ENCODE measurements at regions not wholly inside any gene's neighbourhood (a gene's known extent, or its start where the extent isn't known, plus 50 kb on each side); places are given as distances from the start of the nearest gene placed in this dataset.

DNA sequence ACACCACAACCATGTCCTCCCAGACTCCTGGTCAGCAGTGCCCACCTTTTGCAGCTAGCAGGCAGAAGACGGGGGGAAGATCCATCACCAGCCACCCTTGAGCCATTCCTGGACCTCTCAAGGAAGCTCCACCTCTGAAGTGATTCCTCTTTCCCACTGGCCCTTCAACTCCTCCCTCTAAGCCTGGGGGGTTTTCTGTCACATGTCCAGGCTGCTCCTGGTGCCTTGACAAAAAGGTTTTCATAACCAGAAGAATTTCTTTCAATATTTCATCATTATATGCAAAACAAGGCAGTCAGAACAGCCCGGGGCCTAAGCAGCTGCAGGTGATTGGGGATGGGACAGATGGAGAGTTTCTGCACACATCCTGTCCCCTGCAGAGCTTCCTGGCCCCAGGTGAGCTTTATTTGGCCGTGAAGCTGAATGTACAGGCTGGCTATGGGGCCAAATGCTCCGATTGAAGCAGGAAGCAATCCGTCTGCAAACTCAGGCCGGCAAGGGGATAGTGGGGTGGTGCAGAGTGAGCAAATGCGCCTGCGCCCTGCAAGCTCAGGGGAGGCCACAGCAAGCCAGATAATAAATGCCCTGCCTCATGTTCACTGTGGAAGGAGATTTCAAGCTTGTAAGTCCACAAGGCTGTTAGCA lies 173.5 kb downstream of the C5orf15 start:
- DNase-seq = no peak

DNA sequence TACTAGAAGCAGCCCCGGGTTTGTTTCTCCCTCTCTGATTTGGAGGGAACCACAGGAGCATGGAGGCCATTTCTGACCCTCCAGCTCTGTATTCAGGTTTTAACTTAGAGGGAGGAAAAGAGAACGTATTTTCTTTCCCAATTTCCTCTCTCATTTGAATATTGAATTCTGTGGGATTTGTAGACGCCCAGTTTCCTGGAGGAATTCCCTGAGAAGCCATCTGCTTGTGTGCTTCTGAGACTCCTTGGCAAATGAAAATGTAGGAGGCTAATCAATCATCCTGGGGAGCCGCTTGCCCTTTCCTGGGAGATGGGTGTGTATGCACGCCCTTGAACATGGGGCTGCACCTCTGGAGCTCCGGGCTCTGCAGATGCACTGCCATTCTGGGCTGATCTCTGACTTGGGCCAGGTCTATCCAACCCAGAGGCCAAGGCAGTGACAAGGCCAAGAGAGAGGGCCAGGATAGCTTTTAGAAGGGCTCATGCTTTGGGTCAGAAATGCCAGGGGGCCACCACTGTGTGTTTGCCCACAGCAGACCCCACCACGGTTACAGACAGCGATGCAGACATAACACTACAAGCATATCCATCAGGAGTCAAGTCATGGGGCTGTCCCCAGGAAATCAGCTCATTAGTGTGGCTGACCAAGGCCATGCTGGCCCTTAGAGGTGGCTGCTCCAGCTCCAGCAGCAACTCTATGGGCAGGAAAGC lies 174.5 kb downstream of the C5orf15 start:
- no peak for DNase-seq

DNA sequence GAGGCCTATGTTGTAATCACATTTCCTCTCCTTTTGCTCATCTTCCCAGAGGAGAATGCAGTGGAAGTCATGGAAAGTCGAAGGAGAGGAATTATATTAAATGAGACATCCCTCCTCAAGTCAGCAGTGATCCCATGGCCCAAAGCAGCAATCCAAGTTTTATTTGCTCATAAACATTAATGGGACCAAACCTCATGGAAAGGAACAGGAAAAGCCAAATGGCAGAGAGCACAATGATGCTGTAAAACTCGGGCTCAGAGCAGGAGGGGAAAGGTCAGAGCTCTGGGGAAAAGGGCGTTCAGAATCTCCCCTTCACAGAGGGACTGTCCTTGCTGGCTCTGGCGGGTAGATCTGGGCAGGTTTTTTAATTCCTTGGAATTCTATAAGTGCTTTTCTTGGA lies 175.8 kb downstream of the C5orf15 start:
- no peak for DNase-seq

DNA sequence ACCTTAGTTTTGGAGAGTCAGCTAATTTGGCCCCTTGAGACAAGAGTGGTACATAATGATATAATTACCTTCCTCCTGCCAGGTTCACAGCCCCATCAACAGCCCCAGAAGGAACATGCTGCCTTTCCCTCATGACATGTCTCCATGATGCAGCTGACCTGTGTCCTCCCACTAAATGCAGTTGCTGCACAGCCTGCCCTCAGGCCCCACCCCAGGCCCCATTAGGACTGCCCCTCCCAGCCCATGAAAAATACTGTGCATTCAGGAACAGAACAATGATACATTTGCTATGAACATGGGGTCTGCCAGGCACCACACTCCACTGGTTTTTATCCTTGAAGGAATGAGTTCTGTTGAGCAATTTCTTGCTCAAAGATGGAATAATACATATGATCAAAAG lies 176.4 kb downstream of the C5orf15 start:
- DNase-seq = no peak

DNA sequence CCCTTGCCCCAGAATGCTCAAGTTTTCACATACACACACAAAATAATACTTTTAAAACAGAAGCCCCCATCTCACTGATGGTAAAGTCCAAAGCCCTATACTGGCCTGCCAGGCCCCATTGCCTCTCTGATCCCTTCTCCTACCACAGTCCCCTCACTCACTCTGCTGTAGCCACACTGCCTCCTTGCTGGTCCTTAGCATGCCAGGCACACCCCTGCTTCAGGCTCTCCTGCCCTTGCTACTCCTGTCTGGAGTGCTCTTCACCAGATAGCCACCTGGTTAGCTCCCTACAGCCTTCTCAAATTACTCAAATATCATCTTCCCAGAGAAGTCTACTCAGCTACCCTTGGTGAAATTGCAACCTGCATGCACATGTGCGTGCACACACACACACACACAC lies 177.5 kb downstream of the C5orf15 start:
- no peak for DNase-seq

DNA sequence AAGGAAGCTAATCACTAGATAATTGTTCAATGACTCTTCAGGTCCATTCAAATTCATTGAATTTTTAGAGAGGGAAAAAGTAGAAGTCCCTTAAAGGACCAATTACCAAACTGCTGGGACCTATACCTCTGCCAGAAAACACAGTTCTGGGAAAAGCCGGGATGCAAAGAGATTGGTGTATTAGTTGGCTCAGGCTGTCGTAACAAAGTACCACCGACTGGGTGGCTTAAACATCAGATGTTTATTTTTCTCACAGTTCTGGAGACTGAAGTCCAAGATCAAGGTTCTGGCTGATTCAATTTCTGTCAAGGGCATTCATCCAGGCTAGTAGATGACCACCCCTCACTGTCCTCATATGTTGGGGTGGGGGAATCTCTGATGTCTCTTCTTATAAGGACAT lies 177.1 kb upstream of the FSTL4 start:
- no peak for DNase-seq

DNA sequence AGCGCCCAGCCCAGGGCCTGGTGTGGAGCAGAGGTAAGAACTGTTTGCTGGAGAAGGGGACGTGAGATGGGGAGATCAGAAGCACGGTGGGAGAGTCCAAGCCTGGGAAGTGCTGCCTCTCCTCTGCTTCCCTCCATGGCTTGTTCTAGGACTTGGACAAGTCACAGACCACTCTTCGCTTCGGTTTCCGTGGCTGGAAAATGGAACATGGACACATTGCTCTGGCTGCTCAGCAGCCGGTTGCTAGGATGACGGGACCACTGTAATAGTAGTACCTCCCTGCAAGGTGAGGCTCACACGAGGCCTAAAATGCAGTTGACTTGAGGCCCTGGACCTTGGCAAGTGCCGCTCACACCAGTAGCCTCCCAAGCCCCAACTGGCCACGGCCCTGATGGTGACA lies 175.8 kb upstream of the FSTL4 start:
- no peak for DNase-seq

DNA sequence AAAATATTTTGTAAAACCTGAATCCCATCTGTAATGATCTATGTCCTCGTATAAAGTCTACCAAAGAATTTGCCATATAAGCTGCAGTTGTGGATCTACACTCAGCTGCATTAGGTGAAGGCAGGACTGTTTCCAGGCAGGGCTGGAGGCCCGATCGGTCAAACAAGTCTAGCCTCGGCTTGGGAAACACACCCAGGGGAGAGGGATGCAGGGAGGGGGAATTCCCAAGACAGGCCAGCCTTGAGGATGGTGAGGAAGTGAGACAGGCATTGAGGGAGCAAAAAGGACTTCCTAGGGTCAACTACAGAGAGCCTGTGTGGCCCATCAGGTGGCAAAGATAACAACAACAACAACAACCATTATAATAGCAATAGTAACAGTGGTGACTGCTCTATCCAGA lies 174.1 kb upstream of the FSTL4 start:
- no peak for DNase-seq

DNA sequence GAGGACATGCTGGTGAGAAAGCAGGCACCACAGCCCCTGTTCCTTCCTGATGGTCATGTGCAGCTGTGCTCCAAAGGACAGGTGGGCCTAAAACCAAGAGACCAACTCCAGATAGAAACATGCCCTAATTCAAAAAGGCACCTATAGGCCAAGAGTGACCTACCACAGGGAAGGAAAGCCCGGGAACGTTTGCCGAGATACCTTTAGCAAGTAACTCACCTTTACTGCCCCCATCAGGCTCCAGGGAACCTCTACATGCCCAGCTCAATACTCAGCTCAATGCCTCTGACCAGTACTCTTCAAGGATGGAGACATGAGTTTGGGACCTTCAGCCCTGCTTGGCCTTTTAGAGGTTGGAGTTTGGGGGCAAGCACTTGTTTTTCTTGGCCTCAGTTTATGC lies 172.8 kb upstream of the FSTL4 start:
- DNase-seq = no peak

DNA sequence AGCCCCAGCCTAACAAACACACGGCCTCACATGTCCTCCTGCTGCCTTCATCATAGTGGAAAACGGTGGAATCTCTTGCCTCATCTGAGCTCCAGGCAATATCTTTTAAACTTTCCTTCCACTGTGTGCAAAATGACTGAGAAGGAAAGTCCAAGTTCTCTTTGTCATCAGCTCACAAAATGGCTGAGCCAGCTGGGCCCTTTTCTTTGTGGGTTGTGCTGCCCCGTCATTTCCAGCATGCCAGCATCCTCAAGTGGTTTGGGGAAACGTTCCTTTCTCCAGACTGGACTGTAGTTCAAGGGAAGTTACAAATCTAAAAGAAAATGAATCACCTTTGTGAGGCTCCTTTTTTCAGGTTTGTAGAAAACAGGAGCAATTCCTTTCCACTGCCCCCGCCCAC lies 171.1 kb upstream of the FSTL4 start:
- no peak for DNase-seq

DNA sequence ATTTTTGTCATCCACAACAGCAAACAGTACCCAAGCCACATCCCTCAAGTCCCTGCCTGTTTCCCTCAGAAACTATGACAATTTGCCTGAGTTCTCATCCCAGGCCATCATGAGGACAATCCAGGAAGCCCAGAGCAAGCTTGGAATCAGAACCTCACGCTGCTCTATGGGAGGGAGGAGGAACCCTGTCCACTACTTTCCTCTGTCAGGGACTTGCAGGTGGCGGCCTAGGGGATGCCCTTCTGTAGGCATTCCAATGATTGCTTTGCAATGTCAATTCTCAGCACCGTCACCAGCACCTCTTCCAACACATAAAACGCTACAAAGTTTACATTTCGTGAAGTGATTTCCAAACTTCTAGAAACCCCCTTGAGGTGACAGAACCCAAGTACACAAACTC lies 170.4 kb upstream of the FSTL4 start:
- no peak for DNase-seq

DNA sequence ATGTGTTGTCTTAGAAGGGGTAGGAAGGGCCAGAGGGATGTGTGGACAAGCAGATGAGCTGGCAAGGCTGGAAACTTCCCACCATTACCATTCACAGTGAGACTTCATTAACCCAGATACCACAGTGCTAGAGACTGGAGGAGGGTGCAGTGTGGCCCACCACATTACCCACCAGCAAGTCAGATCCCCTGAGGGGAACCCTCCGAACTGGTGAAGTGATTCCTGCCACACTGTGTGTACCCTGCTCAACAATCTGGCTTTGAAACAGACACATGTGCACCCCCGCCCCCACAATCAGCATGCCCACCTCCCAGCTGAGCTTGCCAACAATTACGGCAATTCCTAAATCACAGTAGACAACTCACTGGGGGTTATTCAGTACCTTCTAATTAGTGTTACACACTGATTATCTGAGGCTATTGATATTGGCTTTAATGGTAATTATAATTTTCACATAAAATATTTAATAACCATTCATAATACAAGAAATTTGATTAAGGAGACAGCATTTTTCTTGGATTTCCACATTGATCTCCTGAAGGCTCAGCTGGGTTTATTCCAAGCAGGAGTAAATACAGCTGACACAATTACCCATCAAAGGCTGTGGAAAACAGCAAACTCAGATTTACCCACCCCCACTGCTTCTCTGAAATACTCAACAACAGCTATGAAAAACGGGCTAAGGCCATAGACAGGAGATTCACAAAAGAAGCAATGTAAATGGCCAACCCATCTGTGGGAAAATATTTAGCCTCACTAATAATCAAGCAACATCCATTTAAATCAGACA lies 169.3 kb upstream of the FSTL4 start:
- no peak for DNase-seq

DNA sequence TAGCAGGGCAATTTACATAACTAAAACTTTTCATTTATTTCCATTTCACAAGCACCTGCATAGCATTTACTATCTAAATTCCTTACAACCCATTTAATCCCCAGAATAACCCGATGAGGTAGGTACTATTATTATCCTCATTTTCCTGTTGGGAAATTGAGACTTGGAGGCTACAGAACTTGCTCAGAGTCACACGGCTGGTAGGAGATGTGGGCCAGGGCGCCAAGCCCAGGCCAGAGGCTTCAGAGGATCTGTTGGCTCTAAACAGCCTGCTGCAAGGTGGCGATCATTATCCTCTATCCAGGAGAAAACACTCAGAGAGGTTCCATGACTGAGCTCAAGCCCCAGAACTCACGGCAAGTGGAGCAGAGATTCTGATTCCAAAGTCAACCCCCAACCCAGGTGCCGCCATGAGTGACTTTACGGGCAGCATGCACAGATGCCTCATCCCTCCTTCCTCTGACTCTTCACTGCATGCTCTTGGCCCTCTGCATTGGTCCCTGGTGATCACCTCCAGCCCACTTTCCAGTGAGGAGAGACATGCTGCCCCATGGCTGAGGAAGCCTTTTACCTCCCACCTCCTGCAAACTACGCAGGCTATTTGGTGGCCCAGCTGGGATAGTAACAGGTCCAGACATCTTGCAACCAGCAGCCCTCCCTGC lies 168.4 kb upstream of the FSTL4 start:
- DNase-seq = no peak

DNA sequence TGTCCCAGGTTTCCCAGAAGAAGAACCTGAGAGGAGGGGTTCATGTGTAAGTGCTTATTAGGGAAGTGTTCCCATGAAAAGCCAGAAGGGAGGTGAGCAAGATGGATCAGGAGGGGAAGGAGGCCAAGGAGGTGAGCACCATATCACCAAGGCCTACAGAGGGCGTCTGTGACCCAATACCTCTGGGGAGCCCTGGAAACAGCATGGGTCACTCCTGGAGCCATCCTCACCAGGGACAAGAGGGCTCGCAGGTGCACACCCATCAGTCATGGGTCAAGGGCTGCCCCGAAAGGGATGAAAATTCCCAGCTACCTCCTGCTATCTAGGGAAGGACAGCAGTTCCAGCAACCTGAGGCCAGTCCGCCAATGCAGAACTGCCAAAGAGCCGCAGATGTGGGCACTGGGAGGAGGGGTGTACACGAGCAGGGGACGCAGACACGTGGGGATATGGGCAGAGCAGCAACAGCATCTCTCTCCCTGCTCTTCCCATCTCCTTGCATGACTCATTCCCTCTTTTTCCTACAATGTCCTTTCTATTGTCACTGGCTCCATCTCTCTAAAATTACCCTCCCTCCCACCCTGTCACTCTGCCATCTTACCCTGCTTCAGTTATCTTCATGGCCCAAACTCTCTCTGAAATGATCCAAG lies 167.6 kb upstream of the FSTL4 start:
- no peak for DNase-seq

DNA sequence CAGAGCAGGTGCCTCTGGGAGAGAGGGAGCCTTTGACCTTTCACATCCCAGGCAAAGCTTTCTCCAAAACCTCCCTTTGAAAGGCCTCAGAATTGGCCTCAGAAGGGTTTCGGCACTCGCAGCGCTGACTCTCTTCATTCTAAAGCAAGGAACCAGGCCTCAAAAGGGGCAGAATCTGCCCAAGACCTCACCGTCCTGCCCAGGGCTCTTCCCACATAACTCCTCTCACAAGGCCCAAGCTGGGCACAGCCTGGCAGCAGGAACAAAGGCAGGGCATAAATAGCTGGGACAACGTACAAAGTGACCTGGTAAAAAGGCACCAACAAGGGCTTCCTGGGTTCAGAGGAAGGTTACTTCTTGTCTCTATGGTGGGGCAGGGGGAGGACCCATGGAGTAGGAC lies 166.3 kb upstream of the FSTL4 start:
- no peak for DNase-seq

DNA sequence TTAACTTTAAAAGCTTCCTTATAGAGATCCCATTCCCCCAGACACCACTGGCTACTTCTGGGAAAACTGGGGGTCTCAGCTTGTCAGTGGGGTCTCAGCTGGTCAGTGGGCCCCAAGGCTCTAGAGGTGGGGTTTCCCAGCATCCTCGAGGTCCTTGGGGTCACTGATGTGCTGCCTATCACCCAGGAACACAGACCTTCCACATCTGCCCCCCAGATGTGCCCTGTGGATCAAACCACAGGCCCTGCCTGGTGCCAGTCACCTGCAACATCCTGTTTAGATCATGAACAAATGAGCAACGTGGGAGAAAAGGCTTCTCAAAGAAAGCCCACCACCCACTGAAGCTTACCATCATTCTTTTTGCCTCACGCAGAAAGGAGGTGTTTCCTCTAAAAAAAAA lies 165.6 kb upstream of the FSTL4 start:
- DNase-seq = no peak

DNA sequence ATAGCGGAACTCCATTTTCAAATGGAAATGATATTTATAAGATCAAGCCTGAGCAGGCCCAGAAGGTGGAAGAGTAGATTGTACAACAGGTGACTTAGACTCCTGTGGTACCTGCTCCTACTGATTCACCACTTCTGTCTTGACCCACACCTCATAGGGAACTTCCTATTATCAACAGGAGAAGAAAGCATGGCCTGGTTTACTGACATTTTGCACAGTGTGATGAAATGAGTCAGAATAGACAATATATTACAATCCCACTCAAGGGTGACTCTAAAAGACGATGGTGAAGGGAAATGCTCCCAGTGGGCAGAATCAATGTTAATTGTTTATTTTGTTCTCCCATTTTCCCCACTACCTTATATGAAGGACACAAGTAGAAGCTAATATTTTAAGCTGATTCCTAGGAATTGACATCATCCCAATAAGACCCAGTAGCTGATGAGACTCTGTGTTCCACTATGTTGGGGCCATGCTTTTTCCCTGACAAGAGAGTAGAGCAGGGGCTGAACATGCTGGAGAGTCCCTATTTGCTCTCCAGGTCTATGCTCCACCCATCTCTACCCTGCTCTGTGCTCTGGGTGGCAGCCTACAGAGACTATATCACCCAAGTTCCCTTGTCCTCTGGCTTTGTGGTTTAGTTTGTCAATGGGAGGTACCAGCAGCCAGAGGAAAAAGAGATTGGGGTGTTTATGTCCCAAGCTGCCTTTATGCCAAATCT lies 163.4 kb upstream of the FSTL4 start:
- DNase-seq = no peak

DNA sequence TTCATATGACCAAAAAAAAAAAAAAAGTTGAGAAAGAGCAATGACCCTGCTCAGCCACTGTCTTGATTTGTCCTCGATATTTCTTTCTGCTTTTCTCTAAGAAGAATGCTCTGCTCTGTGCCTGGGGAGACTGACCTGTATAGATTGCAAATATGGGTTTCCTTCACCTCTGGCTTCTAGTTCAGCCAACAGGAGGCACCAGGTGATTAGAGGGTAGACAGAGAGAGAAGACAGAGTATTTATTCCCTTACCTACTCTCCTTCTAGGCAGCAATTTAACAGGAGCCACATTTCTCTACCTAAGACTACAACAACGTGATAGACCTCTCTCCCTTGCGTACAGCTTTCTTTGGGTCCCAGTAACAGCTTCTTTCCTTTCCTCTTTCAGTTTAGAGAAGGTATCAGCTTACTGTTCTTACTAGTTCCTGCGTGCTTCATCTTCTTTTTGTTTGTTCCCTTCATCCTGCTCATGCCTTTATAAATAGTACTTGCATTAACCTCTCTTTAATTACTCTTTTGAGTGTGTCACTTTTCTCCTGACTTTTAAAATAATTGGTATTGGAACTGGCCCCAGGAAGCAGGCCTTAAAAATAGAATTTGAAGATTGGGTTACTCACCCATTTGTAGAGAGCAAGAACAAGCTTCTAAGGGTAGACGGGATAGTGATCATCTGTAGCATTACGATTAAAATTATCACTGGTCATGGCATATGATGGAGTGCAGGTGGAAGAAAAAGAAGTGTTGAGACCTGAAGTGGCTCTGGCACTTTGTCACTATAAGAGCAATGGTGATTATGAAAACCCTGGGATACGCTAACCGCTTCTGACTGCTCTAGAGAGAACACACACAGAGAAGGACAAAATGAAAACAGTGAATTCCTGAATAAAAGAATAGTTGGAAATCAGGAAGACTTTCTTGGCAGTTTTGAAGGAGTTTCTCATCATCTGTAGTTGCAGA lies 161.2 kb upstream of the FSTL4 start:
- DNase-seq = no peak

DNA sequence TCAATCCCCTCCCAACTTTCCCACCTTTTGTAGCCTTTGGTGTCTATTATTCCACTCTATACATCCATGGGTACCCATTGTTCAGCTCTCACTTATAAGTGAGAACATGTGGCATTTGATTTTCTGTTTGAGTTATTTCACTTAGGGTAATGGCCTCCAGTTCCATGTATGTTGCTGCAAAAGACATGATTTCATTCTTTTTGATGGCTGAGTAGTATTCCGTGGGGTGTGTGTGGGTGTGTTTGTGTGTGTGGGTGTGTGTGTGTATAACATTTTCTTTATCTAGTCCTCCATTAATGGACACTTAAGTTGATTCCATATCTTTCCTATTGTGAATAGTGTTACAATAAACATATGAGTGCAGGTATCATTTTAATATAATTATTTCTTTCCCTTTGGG lies 157.5 kb upstream of the FSTL4 start:
- no peak for DNase-seq

DNA sequence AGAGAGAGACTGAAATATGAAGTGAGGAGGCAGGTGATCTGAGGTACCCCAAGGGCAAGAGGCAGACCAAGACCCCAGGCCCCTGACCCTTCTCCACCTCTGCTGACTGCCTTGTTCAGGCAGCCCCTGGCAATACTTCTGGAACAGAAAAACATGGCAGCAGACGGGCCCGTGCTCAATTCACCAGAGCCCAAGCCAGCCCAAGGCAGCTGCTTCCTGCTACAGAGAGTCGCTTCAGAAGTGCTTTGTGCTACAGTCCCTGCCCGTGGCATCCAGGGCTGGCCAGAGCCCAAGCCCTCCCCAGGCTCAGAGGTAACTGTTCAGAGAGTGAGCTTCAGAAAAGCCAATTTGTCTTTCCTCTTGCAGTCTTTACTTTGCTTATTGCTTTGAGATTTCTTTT lies 151.4 kb upstream of the FSTL4 start:
- DNase-seq = no peak

DNA sequence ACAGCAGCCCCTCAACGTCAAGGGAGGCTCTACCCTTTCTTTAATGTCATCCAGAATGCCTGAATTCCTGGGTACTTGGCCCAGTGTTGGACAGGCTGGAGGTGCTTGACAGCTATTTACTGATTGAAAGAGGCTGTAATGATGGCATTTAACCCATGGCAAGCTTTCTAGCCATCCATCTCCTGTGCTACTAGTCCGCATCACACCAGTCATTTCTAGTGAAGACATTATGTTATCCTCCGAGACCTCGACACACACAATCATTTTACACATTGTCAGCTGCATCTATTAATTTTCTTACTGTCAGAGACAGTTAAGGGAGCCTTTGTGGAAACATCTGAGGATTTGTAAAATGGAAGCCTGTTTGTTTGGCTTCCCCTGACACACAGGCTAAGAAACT lies 149.3 kb upstream of the FSTL4 start:
- DNase-seq = no peak
